ENCODE measurements at regions not wholly inside any gene's neighbourhood (a gene's known extent, or its start where the extent isn't known, plus 50 kb on each side); places are given as distances from the start of the nearest gene placed in this dataset.

DNA sequence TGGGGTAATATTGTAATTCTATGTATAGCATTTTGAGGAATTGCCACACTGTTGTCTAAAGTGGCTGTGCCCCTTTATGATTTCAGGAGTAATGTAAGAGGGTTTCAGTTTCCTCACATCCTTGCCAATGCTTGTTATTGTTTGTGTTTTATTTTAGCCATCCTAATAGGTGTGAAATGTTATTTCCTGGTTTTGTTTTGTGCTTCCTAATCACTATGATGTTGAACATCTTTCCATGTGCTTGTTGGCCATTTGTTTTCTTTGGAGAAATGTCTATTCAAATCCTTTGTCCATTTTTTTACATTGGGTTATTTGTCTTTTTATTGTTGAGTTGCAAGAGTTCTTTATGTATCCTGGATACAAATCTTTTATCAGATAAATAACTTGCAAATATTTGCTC, 97.3 kb upstream of the MLIP start:
- H3K36me3 ChIP-seq: no peaks in the 10 kb centered on the region
- no peaks in the 10 kb centered on the region for H3K27me3 ChIP-seq
- DNase-seq: no peak
- TF ChIP-seq, protein P1, sequence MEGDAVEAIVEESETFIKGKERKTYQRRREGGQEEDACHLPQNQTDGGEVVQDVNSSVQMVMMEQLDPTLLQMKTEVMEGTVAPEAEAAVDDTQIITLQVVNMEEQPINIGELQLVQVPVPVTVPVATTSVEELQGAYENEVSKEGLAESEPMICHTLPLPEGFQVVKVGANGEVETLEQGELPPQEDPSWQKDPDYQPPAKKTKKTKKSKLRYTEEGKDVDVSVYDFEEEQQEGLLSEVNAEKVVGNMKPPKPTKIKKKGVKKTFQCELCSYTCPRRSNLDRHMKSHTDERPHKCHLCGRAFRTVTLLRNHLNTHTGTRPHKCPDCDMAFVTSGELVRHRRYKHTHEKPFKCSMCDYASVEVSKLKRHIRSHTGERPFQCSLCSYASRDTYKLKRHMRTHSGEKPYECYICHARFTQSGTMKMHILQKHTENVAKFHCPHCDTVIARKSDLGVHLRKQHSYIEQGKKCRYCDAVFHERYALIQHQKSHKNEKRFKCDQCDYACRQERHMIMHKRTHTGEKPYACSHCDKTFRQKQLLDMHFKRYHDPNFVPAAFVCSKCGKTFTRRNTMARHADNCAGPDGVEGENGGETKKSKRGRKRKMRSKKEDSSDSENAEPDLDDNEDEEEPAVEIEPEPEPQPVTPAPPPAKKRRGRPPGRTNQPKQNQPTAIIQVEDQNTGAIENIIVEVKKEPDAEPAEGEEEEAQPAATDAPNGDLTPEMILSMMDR (IDR thresholded peaks at IDR 0.05; ENCODE audit: low read depth, low read length): no peak
- no peaks in the 10 kb centered on the region; the same call in 1 of the 2 replicates for H3K9me3 ChIP-seq
- H3K4me3 ChIP-seq (ENCODE audit: low read depth, low read length): no peak overlapping the region
- H3K4me1 ChIP-seq: no peaks in the 10 kb centered on the region

DNA sequence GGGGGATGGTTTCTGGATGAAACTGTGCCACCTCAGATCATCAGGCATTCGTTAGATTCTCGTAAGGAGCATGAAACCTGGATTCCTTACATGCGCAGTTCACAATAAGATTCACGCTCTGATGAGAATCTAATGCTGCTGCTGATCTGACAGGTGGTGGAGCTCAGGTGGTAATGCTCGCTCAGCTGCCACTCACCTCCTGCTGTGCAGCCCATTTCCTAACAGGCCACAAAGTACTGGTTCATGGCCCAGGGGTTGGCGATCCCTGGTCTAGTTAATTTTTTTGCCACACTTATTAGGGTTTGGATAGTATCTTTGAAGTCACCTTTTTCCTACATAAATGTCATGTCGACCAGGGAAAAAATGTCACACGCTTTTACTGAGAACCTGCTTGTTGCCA, 96.8 kb upstream of the MLIP start:
- H3K4me3 ChIP-seq (ENCODE audit: low read depth, low read length): no peak overlapping the region
- no peaks in the 10 kb centered on the region for H3K36me3 ChIP-seq

DNA sequence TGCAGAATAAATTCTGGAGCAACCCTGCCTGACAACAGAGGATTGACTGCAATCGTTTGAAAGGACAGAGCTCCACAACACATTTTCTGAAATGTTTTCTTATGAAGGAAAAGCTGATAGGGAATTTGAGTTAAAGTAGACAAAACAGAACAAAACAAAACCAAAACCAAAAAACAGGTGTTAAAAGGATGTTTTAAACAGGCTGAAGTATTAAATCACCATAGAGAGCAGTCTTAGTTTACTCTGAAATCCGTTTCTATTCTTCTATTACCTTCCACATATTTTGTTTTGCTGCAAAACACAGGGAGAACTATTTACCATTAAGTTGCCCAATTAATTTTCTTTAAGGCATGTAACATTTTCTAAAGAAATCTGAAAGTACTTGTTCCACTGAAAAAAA, 93.4 kb upstream of the MLIP start:
- Histone ChIP-seq H3K27me3 (no peaks in the 10 kb centered on the region), H3K4me1 (no peaks in the 10 kb centered on the region), H3K4me3 (ENCODE audit: low read depth, low read length) (no peak overlapping the region), H3K9me3 (no peaks in the 10 kb centered on the region; the same call in 1 of the 2 replicates), H3K36me3 (no peaks in the 10 kb centered on the region)
- TF ChIP-seq, protein P1 (IDR thresholded peaks at IDR 0.05; ENCODE audit: low read depth, low read length): no peak
- DNase-seq: no peak

More for the DNA sequence above, 96.8 kb upstream of the MLIP start:
- H3K9me3 ChIP-seq: no peaks in the 10 kb centered on the region; the same call in 1 of the 2 replicates
- TF ChIP-seq, protein P1 (IDR thresholded peaks at IDR 0.05; ENCODE audit: low read depth, low read length): no peak
- no peaks in the 10 kb centered on the region for H3K27me3 ChIP-seq
- DNase-seq: no peak
- no peaks in the 10 kb centered on the region for H3K4me1 ChIP-seq

DNA sequence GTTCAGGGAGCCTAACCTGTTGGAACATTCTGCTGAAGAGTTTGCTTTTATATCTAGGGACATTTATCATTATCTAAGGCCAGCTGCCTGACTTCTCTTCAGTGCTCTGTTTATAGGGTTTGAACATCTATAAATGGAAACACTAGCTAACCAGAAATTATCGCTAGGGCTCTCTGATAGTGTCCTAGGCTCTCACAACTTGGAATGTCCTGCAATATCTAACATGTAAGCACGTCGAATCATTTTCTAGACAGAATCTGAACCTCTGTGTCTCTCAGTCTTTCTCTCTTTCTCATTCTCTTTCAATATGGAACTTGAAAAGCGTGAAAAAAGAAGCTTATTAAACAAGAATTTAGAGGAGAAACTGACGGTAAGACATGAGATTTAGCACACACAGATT, 92.5 kb upstream of the MLIP start:
- Histone ChIP-seq H3K4me1 (no peaks in the 10 kb centered on the region), H3K36me3 (no peaks in the 10 kb centered on the region), H3K4me3 (ENCODE audit: low read depth, low read length) (no peak overlapping the region), H3K9me3 (no peaks in the 10 kb centered on the region; the same call in 1 of the 2 replicates), H3K27me3 (no peaks in the 10 kb centered on the region)
- no peak for DNase-seq
- TF ChIP-seq, protein P1 (IDR thresholded peaks at IDR 0.05; ENCODE audit: low read depth, low read length): no peak

DNA sequence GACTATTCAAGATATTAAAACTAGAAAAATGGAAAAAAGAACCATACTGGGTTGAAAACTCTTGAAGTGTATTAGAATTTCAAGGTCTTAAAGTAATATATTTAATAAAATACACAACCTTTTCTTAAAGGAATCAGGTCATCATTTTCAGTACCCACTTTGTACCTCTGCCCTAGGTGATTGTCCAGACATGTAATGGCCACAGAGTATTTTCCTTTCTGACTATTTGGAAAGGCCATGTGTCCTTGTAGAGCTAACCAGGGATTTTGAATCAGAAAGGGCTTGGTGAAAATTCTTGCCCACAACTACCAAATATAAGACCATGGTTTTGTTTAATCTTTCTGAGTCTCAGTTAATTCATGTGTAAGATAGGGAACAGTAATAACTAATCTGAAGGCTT, 91.4 kb upstream of the MLIP start:
- Histone ChIP-seq H3K4me1 (no peaks in the 10 kb centered on the region), H3K27me3 (no peaks in the 10 kb centered on the region), H3K9me3 (no peaks in the 10 kb centered on the region), H3K4me3 (ENCODE audit: low read depth, low read length) (no peak overlapping the region), H3K36me3 (no peaks in the 10 kb centered on the region)
- TF ChIP-seq, protein P1 (IDR thresholded peaks at IDR 0.05; ENCODE audit: low read depth, low read length): no peak
- no peak for DNase-seq

DNA sequence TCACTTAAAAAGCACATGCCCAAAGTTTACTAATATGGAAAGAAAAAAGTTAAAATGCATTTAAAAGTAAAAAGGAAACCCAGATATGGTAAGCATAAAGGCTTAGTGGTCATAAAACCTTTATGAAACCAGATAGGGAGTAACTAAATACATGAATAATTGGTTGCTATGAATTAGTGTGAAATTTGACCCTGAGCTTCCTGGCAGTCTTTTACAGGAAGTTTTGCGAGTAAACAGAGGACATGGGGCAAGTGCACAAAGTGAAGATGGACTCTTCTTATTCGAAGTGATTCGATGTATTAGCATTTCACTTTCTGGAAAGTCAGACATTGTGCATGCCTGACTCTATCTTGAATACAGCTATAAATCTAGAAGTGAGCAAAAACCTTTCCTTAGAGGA, 90.9 kb upstream of the MLIP start:
- H3K27me3 ChIP-seq: no peaks in the 10 kb centered on the region
- no peaks in the 10 kb centered on the region for H3K36me3 ChIP-seq
- H3K9me3 ChIP-seq: no peaks in the 10 kb centered on the region
- TF ChIP-seq, protein P1 (IDR thresholded peaks at IDR 0.05; ENCODE audit: low read depth, low read length): no peak
- H3K4me3 ChIP-seq (ENCODE audit: low read depth, low read length): no peak overlapping the region
- no peaks in the 10 kb centered on the region for H3K4me1 ChIP-seq
- no peak for DNase-seq
